ENCODE measurements at regions not wholly inside any gene's neighbourhood (a gene's known extent, or its start where the extent isn't known, plus 50 kb on each side); places are given as distances from the start of the nearest gene placed in this dataset.

DNA sequence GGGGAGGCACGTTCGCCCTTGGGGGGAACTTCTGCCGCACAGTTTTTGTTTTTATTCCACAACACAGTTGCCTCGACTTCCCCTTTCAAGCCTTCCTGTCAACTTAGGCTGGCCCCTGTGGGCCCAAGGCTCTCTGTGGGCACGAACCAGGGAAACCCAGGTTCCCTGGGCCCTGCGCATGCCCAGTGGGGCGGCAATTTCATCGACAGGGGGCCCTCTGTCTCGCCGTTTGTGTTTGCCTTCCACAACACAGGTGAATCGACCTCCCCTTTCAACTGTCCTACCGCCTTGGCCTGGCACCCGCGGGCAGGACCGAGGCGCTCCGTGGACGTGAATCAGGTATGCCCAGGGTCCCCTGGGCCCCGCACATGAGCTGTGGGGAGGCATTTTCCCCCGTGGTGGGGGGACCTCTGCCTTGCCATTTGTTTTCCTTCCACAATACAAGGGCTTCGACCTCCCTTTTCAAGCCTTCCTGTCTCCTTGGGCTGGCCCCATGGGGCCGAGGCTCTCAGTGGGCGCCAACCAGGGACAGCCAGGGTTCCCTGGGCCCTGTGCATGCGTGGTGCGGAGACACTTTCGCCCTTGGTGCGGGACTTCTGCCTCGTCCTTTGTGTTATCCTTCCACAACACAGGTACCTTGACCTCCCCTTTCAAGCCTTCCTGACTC lies 354.0 kb downstream of the ALG10 start:
- DNase-seq (ENCODE audit: low spot score), result no peak

DNA sequence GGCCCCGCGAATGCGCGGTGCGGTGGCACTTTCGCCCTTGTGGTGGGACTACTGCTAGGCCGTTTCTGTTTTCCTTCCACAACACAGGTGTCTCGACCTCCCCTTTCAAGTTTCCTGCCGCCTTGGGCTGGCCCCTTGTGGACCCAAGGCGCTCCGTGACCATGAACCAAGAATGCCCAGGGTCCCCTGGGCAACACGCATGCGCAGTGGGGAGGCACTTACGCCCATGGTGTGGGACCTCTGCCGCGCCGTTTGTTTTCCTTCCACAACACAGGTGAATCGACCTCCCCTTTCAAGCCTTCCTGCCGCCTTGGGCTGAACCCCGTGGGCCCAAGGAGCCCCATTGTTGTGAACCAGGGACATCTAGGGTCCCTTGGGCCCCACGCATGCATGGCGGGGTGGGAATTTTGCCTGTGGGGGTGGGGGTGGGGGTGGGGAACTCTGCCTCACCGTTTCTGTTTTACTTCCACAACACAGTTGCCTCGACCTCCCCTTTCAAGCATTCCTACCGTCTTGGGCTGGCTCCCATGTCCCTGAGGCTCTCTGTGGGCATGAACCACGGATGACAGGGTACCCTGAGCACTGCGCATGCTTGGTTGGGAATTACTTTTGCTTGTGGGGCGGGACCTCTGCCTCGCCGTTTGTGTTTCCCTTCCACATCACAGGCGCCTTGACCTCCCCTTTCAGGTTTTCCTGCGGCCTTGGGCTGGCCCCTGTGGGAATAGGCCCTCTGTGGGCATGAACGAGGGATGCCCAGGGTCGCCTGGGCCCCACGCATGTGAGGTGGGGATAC lies 355.1 kb downstream of the ALG10 start:
- DNase-seq (ENCODE audit: low spot score), result no peak

DNA sequence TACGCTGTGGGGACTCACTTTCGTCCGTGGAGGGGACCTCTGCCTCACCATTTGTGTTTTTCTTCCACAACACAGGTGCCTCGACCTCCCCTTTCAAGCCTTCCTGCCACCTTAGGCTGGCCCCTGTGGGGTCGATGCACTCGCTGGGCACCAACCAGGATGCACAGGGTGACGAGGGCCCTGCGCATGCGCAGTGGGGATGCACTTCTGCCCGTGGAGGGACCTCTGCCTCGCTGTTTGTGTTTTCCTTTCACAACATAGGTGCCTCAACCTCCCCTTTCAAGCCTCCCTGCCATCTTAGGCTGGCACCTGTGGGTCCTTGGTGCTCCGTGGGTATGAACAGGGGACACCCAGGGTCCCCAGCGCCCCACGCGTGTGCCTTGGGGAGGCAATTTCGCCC lies 356.8 kb downstream of the ALG10 start:
- DNase-seq (ENCODE audit: low spot score), result no peak

DNA sequence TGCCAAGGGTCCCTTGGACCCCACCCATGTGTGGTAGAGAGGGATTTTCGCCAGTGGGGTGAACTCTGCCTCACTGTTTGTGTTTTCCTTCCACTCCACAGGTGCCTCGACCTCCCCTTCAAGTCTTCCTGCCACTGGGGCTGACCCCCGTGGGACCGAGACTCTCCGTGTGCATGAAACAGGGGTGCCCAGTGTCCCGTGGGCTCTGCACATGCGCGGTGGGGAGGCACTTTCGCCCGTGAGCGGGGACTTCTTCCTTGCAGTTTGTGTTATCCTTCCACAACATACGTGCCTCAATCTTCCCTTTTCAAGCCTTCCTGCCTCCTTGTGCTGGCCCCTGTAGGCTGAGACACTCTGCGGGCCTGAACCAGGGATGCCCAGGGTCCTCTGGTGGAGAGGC lies 362.4 kb downstream of the ALG10 start:
- no peak for DNase-seq (ENCODE audit: low spot score)

DNA sequence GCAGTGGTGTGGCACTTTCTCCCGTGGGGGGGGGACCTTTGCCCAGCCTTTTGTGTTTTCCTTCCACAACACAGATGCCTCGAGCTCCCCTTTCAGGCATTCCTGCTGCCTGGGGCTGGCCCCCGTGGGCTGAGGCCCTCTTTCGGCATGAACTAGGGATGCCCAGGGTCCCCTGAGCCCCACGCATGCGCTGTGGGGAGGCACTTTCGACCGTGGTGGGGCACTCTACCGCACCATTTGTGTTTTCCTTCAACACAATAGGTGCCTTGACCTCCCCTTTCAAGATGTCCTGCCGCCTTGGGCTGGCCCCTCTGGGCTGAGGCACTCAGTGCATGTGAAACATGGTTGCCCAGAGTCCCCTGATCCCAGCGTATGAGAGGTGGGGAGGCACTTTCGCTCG lies 363.7 kb downstream of the ALG10 start:
- no peak for DNase-seq (ENCODE audit: low spot score)

DNA sequence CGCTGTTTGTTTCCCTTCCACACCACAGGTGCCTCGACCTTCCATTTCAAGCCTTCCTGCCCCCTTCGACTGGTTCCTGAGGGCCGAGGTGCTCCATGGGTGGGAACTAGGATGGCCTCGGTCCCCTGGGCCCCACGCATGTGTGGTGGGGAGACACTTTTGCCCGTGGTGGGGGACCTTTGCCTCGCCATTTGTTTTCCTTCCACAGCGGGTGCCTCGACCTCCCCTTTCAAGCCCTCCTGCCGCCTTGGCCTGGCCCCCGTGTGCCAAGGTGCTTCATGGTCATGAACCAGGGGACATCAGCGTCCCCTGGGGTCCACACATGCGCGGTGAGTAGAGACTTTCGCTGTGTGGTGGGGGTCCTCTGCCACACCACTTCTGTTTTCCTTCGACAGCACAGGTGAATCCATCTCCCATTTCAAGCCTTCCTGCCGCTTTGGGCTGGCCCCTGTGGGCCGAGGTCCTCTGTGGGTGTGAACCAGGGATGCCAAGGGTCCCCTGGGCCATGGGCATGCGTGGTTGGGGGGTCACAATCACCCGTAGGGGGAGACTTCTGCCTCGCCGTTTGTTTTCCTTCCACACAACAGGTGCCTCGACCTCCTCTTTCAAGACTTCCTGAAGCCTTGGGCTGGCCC lies 364.4 kb downstream of the ALG10 start:
- no peak for DNase-seq (ENCODE audit: low spot score)

DNA sequence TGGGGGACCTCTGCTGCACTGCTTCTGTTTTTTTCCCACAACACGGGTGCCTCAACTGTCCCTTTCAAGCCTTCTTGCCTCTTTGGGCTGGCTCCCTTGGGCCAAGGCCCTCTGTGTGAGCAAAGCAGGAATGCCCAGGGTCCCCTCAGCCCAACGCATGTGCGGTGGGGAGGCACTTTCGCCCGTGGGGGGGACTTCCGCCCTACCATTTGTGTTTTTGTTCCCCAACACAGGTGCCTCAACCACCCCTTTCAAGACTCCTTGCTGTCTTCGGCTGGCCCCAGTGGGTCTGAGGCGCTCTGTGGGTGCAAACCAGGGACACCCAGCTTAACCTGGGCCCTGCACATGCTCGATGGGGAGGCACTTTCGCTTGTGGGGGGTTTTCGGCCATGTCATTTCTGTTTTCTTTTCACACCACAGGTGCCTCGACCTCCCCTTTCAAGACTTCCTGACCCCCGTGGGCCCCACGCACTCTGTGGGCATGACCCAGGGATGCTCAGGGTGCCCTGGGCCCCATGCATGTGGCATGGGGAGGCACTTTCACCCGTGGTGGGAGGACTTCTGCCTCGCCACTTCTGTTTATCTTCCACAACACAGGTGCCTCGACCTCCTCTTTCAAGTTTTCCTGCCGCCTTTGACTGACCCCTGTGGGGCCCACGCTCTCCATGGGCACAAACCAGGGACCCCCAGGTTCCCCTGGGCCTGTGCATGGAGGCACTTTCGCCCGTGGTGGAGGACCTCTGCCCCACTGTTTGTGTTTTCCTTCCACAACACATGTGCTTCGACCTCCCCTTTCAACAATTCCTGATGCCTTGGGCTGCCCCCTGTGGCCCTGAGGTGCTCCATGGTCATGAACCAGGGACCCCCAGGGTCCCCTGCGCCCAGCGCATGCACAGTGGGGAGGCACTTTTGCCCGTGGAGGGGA lies 365.7 kb downstream of the ALG10 start:
- DNase-seq (ENCODE audit: low spot score), result no peak

DNA sequence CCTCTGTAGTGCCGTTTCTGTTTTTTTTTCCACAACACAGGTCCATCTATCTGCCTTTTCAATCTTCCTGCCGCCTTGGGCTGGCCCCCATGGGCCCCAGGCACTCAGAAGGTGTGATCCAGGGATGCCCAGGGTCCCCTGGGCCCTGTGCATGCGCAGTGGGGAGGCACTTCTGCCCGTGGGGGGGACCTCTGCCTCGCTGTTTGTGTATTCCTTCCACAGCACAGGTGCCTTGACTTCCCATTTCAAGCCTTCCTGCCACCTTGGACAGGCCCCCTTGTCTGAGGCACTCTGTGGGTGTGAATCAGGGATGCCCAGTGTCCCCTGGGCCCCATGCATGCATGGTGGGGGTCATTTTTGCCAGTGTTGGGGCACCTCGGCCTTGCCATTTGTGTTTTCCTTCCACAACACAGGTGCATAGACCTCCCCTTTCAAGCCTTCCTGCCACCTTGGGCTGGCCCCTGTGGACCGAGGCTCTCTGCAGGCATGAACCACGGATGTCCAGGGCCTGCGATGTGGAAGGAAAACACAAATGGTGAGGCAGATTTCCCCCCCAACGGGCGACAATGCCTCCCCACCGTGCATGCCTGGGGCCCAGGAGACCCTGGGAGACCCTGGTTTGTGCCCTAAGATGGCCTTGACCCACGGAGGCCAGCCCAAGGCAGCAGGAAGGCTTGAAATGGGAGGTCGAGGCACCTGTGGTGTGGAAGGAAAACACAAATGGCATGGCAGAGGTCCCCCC lies 366.5 kb downstream of the ALG10 start:
- no peak for DNase-seq (ENCODE audit: low spot score)

DNA sequence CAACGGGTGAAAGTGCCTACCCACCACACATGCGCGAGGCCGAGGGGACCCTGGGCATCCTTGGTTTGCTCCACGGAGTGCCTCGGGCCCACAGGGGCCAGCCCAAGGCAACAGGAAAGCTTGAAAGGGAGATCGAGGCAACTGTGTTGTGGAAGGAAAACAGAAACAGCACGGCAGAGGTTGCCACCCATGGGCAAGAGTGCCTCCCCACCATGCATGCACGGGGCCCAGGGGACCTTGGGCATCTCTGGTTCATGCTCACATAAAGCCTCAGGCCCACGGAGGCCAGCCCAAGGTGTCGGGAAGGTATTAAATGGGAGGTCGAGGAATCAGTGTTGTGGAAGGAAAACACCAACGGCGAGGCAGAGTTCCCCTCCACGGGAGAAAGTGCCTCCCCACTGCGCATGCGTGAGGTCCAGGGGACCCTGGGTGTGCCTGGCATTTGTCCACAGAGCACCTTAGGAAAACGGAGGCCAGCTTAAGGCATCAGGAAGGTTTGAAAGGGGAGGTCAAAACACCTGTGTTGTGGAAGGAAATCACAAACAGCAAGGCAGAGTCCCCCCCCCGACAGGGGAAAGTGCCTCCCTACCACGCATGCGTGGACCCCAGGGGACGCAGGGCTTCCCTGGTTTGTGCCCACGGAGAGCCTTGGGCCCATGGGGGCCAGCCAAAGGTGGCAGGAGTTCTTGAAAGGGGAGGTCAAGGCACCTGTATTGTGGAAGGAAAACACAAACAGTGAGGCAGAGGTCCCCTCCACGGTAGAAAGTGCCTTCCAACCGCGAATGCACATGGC lies 367.3 kb downstream of the ALG10 start:
- DNase-seq (ENCODE audit: low spot score), result no peak

DNA sequence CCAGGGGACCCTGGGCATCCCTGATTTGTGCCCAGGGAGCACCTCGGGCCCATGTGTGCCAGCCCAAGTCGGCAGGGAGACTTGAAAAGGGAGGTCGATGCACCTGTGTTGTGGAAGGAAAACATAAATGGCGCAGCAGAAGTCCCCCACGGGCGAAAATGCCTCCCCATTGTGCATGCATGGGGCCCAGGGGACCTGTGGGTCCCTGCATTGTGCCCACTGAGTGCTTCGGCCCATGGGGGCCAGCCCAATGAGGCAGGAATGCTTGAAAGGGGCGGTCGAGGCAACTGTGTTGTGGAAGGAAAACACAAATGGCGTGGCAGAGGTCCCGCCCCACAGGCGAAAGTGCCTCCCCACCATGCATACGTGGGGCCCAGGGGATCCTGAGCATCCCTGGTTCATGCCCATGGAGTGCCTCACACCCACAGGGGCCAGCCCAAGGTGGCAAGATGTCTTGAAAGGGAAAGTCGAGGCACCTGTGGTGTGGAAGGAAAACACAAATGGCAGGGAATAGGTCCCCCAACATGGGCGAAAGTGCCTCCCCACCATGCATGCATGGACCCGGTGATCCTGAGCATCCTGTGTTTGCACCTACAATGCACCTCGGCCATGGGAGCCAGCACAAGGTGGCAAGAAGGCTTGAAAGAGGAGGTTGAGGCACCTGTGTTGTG lies 368.0 kb downstream of the ALG10 start:
- DNase-seq (ENCODE audit: low spot score), result no peak

DNA sequence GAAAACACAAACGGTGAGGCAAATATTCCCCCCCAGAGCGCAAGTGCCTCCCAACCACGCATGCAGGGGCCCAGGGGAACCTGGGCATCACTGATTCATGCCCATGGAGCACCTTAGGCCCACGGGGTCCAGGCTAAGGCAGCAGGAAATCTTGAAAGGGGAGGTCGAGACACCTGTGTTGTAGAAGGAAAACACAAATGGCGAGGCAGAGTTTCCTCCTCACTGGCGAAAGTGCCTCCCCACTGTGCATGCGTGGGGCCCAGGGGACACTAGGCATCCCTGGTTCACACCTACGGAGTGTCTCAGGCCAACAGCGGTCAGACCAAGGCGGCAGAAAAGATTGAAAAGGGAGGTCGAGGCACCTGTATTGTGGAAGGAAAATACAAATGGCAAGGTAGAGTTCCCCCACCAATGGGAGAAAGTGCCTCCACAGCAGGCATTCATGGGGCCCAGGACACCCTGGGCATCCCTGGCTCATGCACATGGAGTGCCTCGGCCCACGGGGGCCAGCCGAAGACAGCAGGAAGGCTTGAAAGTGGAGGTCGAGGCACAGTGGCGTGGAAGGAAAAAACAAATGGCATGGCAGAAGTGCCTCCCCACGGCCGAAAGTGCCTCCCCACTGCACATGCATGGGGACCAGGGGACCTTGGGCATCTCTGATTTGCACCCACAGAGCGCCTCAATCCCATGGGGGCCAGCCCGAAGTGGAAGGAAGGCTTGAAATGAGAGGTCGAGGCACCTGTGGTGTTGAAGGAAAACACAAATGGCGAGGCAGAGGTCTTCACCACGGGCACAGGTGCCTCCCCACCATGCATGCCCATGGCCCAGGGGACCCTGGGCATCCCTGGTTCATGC lies 368.8 kb downstream of the ALG10 start:
- DNase-seq (ENCODE audit: low spot score), result no peak

DNA sequence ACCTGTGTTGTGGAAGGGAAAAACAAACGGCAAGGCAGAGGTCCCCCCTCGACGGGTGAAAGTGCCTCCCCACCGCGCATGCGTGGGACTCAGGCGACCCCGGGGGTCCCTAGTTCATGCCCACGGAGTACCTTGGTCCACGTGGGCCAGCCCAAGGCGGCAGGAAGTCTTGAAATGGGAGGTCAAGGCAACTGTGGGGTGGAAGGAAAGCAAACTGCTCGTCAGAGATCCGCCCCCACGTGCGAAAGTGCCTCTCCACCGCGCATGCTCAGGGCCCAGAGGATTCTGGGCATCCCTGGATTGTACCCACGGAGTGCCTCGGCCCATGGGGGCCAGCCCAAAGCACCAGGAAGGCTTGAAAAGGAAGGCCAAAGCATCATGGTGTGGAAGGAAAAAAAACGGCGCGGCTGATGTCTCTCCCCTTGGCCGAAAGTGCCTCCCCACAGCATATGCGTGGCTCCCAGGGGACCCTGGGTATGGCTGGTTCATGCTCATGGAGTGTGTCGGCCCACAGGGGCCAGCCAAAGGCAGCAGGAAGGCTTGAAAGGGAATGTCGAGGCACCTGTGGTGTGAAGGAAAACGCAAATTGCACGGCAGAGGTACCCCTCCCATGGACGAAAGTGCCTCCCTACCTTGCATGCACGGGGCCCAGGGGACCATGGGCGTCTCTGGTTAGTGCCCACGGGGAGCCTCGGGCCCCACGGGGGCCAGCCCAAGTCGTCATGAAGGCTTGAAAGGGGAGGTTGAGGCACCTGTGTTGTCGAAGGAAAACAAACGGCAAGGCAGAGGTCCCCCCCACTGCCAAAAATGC lies 369.7 kb downstream of the ALG10 start:
- DNase-seq (ENCODE audit: low spot score), result no peak

DNA sequence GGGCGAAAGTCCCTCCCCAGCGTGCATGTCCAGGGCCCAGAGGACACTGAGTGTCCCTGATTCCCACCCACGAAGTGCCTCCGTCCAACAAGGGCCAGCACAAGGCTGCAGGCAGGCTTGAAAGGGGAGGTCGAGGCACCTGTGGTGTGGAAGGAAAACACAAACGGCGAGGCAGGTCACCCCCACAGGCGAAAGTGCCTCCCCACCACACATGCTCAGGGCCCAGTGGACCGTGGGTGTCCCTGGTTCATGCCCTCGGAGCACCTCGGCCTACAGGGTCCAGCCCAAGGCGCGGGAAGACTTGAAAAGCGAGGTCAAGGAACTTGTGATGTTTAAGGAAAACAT lies 370.4 kb downstream of the ALG10 start:
- no peak for DNase-seq (ENCODE audit: low spot score)

DNA sequence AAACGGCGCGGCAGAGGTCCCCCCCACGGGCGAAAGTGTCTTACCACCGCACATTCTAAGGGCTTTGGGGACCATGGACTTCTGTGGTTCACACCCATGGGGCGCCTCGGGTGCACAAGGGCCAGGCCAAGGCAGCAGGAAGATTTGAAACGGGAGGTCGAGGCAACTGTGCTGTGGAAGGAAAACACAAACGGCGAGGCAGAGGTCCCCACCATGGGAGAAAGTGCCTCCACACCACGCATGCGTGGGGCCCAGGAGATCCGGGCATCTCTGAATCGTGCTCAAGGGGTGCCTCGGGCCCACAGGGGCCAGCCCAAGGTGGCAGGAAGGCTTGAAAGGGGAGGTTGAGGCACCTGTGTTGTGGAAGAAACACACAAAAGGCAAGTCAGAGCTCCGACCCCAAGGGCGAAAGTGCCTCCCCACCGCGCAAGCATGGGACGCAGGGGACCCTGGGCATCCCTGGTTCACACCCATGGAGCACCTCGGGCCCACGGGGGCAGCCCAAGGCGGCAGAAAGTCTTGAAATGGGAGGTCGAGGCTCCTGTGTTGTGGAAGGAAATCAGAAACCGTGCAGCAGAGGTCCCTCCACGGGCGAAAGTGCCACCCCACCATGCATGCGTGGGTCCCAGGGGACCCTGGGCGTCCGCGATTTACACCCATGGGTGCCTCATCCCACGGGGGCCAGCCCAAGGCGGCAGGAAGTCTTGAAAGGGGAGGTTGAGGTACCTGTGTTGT lies 371.0 kb downstream of the ALG10 start:
- no peak for DNase-seq (ENCODE audit: low spot score)

DNA sequence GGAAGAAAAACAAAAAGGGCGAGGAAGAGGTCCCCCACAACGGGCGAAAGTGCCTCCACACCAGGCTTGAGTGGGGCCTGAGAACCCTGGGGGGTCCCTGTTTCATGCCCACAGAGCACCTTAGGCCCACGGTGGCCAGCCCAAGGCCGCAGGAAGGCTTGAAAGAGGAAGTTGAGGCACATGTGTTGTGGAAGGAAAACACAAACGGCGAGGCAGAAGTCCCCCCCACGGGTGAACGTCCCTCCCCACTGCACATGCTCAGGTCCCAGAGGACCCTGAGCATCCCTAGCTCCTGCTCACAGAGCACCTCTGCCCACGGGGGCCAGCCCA lies 371.5 kb downstream of the ALG10 start:
- DNase-seq (ENCODE audit: low spot score), result no peak

DNA sequence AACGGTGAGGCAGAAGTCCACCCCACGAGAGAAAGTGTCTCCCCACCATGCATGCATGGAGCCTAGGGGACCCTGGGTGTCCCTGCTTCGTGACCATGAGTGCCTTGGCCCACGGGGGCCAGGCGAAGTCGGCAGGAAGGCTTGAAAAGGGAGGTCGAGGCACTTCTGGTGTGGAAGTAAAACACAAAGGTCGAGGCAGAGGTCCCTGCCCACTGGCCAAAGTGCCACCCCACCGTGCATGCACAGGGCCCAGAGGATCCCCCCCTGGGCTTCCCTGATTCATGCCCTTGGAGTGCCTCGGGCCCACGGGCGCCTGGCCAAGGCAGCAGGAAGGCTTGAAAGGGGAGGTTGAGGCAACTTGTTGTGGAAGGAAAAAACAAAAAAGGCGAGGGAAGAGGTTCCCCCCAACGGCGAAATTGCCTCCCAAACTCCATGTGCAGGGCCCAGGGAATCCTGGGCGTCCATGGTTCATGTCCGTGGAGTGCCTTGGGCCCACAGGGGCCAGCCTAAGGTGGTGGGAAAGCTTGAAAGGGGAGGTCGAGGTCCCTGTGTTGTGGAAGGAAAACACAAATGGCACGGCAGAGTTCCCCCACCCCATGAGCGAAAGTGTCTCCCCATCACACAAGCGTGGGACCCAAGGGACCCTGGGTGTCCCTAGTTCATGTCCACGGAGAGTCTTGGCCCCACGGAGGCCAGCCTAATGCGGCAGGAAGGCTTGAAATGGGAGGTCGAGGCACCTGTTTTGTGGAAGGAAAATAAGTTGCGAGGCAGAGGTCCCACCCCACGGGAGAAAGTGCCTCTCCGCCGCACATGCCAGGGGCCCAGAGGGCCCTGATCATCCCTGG lies 372.1 kb downstream of the ALG10 start:
- DNase-seq (ENCODE audit: low spot score), result no peak

All from hematopoietic multipotent progenitor cell treated with erythropoietin and hydrocortisone succinate and interleukin-3 and kit ligand, for 17 days (in vitro differentiated cells).